CD4-positive, CD25-positive, alpha-beta regulatory T cell (primary cell): ENCODE measurements at regions not wholly inside any gene's neighbourhood (a gene's known extent, or its start where the extent isn't known, plus 50 kb on each side); places are given as distances from the start of the nearest gene placed in this dataset.

Source experiments
- ATAC-seq, 2 donors: fragments of 150-1000 bp; cut with Tn5 transposase; one replicate each; pipeline ENCODE4 v1.10.0; 2021; ENCODE audit warnings: low read depth in 2 of 2, moderate number of reproducible peaks in 2 of 2, moderate library complexity in 1 of 2
- DNase-seq, 3 donors: peaks; one replicate each; pipeline versions ENCODE4 v3.0.0 to v3.0.0-alpha.2; 2012 to 2022; ENCODE audit warnings: mixed read lengths in 1 of 3
- H3K27ac ChIP-seq: one replicate; pipeline ENCODE4 v1.7.0; 2013; ENCODE audit warnings: mild to moderate bottlenecking, low read length; ENCODE audit not compliant: insufficient read depth, poor library complexity, severe bottlenecking
- H3K27me3 ChIP-seq: one replicate; pipeline ENCODE4 v1.7.0; 2013; ENCODE audit warnings: low read length; ENCODE audit not compliant: control insufficient read depth, insufficient read depth
- H3K36me3 ChIP-seq: one replicate; pipeline ENCODE4 v1.7.0; 2013; ENCODE audit warnings: mild to moderate bottlenecking, low read length, moderate library complexity; ENCODE audit not compliant: control insufficient read depth, insufficient read depth
- H3K4me1 ChIP-seq: 2 replicates; pipeline ENCODE4 v1.7.0; 2013; ENCODE audit warnings: mild to moderate bottlenecking, low read length; ENCODE audit not compliant: insufficient read depth, control insufficient read depth, poor library complexity, severe bottlenecking
- H3K4me3 ChIP-seq: one replicate; pipeline ENCODE4 v1.7.0; 2013; ENCODE audit warnings: low read depth, mild to moderate bottlenecking, low read length, moderate library complexity
- H3K9me3 ChIP-seq, 2 experiments: 1 replicate in 1 of 2; 2 replicates in 1 of 2; pipeline ENCODE4 v1.7.0; 2013; ENCODE audit warnings: low read length in 2 of 2, mild to moderate bottlenecking in 1 of 2, moderate library complexity in 1 of 2; ENCODE audit not compliant: control insufficient read depth in 2 of 2
- H3K27ac Mint-ChIP-seq, 3 donors: one replicate each; pipeline ENCODE4 v1.8.0; 2020 to 2022; ENCODE audit warnings: mild to moderate bottlenecking in 3 of 3, mixed read lengths in 3 of 3, moderate library complexity in 2 of 3
- H3K27me3 Mint-ChIP-seq: one replicate; pipeline ENCODE4 v1.8.0; 2022; ENCODE audit warnings: mild to moderate bottlenecking, mixed read lengths
- H3K36me3 Mint-ChIP-seq: one replicate; pipeline ENCODE4 v1.8.0; 2020; ENCODE audit warnings: mixed read lengths
- H3K4me1 Mint-ChIP-seq, 4 donors: one replicate each; pipeline ENCODE4 v1.8.0; 2020 to 2022; ENCODE audit warnings: mixed read lengths in 4 of 4, mild to moderate bottlenecking in 1 of 4
- H3K4me3 Mint-ChIP-seq, 4 donors: one replicate each; pipeline ENCODE4 v1.8.0; 2020 to 2022; ENCODE audit warnings: mild to moderate bottlenecking in 4 of 4, mixed read lengths in 4 of 4, moderate library complexity in 3 of 4
- H3K9me3 Mint-ChIP-seq, 7 donors: one replicate each; pipeline ENCODE4 v1.8.0; 2020 to 2022; ENCODE audit warnings: mixed read lengths in 7 of 7, mild to moderate bottlenecking in 3 of 7, moderate library complexity in 2 of 7

GRCh38 chr5:54822324-54822687 is 163.1 kb downstream of the ESM1 start:
- Mint-ChIP-seq H3K9me3 (peaks cover 0 to 6% (median 0%) of the 10 kb centered on the region in 7 donors), H3K36me3 (no peaks in the 10 kb centered on the region), H3K4me3 (no peak overlapping the region), H3K27ac (no peak overlapping the region), H3K27me3 (peaks cover 44% of the 10 kb centered on the region), H3K4me1 (peaks cover 0 to 2% (median 0%) of the 10 kb centered on the region in 4 donors)
- ATAC-seq (no peak), DNase-seq (no peak)
- H3K4me3 ChIP-seq, result no peak overlapping the region
- no peak overlapping the region for H3K27ac ChIP-seq
- H3K36me3 ChIP-seq, result no peaks in the 10 kb centered on the region
- no peaks in the 10 kb centered on the region for H3K4me1 ChIP-seq
- peaks cover 2% of the 10 kb centered on the region for H3K27me3 ChIP-seq
- no peaks in the 10 kb centered on the region for H3K9me3 ChIP-seq

- peaks cover 0 to 2% (median 0%) of the 10 kb centered on the region in 4 donors for H3K4me1 Mint-ChIP-seq
- Histone ChIP-seq H3K4me3 (no peak overlapping the region), H3K27ac (no peak overlapping the region), H3K4me1 (no peaks in the 10 kb centered on the region), H3K36me3 (no peaks in the 10 kb centered on the region), H3K9me3 (no peaks in the 10 kb centered on the region), H3K27me3 (peaks cover 2% of the 10 kb centered on the region)
- peaks cover 0 to 6% (median 0%) of the 10 kb centered on the region in 7 donors for H3K9me3 Mint-ChIP-seq
- no peaks in the 10 kb centered on the region for H3K36me3 Mint-ChIP-seq
- no peak overlapping the region for H3K4me3 Mint-ChIP-seq
- ATAC-seq, result no peak
- H3K27me3 Mint-ChIP-seq, result peaks cover 44% of the 10 kb centered on the region
- no peak overlapping the region for H3K27ac Mint-ChIP-seq
- DNase-seq, result no peak
Observed at GRCh38 chr5:54821445-54822323, 163.7 kb downstream of the ESM1 start.

- no peaks in the 10 kb centered on the region for H3K9me3 ChIP-seq
- Mint-ChIP-seq H3K4me1 (peaks cover 0 to 2% (median 0%) of the 10 kb centered on the region in 4 donors), H3K27ac (no peak overlapping the region), H3K9me3 (peaks cover 0 to 6% (median 0%) of the 10 kb centered on the region in 7 donors), H3K36me3 (no peaks in the 10 kb centered on the region), H3K4me3 (no peak overlapping the region), H3K27me3 (peaks cover 40% of the 10 kb centered on the region)
- no peak overlapping the region for H3K27ac ChIP-seq
- no peak overlapping the region for H3K4me3 ChIP-seq
- DNase-seq (no peak), ATAC-seq (no peak)
- no peaks in the 10 kb centered on the region for H3K4me1 ChIP-seq
- H3K27me3 ChIP-seq, result no peaks in the 10 kb centered on the region
- no peaks in the 10 kb centered on the region for H3K36me3 ChIP-seq
Observed at GRCh38 chr5:54820346-54821134, 164.9 kb downstream of the ESM1 start.

GRCh38 chr5:54807421-54807820 is 178.0 kb downstream of the ESM1 start:
- no peak overlapping the region for H3K4me3 Mint-ChIP-seq
- Histone ChIP-seq H3K27me3 (peaks cover 2% of the 10 kb centered on the region), H3K36me3 (no peaks in the 10 kb centered on the region), H3K4me3 (no peak overlapping the region), H3K27ac (no peak overlapping the region), H3K9me3 (no peaks in the 10 kb centered on the region), H3K4me1 (no peaks in the 10 kb centered on the region)
- H3K36me3 Mint-ChIP-seq, result no peaks in the 10 kb centered on the region
- no peaks in the 10 kb centered on the region for H3K4me1 Mint-ChIP-seq
- no peak overlapping the region for H3K27ac Mint-ChIP-seq
- ATAC-seq (no peak), DNase-seq (no peak)
- peaks cover 5% of the 10 kb centered on the region for H3K27me3 Mint-ChIP-seq
- peaks cover 0 to 5% (median 2%) of the 10 kb centered on the region in 7 donors for H3K9me3 Mint-ChIP-seq

GRCh38 chr5:54804521-54804920 is 180.9 kb downstream of the ESM1 start:
- peak overlapping the region in 1 of 3 donors; percentile 70 for H3K27ac Mint-ChIP-seq
- no peak overlapping the region for H3K4me3 Mint-ChIP-seq
- H3K9me3 Mint-ChIP-seq, result peaks cover 0 to 5% (median 0%) of the 10 kb centered on the region in 7 donors
- no peaks in the 10 kb centered on the region for H3K36me3 Mint-ChIP-seq
- H3K27me3 ChIP-seq, result no peaks in the 10 kb centered on the region
- H3K36me3 ChIP-seq, result no peaks in the 10 kb centered on the region
- no peaks in the 10 kb centered on the region for H3K4me1 ChIP-seq
- no peak overlapping the region for H3K4me3 ChIP-seq
- H3K9me3 ChIP-seq, result no peaks in the 10 kb centered on the region
- DNase-seq (no peak), ATAC-seq (no peak)
- no peak overlapping the region for H3K27ac ChIP-seq
- no peaks in the 10 kb centered on the region for H3K4me1 Mint-ChIP-seq
- peaks cover 5% of the 10 kb centered on the region for H3K27me3 Mint-ChIP-seq

- H3K9me3 Mint-ChIP-seq, result peaks cover 0 to 5% (median 0%) of the 10 kb centered on the region in 7 donors
- no peaks in the 10 kb centered on the region for H3K36me3 ChIP-seq
- no peaks in the 10 kb centered on the region for H3K36me3 Mint-ChIP-seq
- ATAC-seq (no peak), DNase-seq (no peak)
- H3K4me3 Mint-ChIP-seq, result no peak overlapping the region
- H3K4me3 ChIP-seq, result no peak overlapping the region
- H3K4me1 ChIP-seq, result no peaks in the 10 kb centered on the region
- H3K9me3 ChIP-seq, result no peaks in the 10 kb centered on the region
- peaks cover 5% of the 10 kb centered on the region for H3K27me3 Mint-ChIP-seq
- H3K27me3 ChIP-seq, result no peaks in the 10 kb centered on the region
- no peaks in the 10 kb centered on the region for H3K4me1 Mint-ChIP-seq
- no peak overlapping the region for H3K27ac ChIP-seq
- no peak overlapping the region for H3K27ac Mint-ChIP-seq
Observed at GRCh38 chr5:54804086-54804485, 181.3 kb downstream of the ESM1 start.

- no peaks in the 10 kb centered on the region for H3K36me3 Mint-ChIP-seq
- Histone ChIP-seq H3K36me3 (no peaks in the 10 kb centered on the region), H3K4me3 (no peak overlapping the region), H3K9me3 (no peaks in the 10 kb centered on the region), H3K27ac (no peak overlapping the region), H3K4me1 (no peaks in the 10 kb centered on the region), H3K27me3 (no peaks in the 10 kb centered on the region)
- no peak overlapping the region for H3K27ac Mint-ChIP-seq
- peaks cover 0 to 5% (median 0%) of the 10 kb centered on the region in 7 donors for H3K9me3 Mint-ChIP-seq
- DNase-seq, result no peak
- H3K4me3 Mint-ChIP-seq, result no peak overlapping the region
- H3K4me1 Mint-ChIP-seq, result no peaks in the 10 kb centered on the region
- peaks cover 5% of the 10 kb centered on the region for H3K27me3 Mint-ChIP-seq
- no peak for ATAC-seq
Observed at GRCh38 chr5:54803471-54804011, 181.9 kb downstream of the ESM1 start.
